ENCODE measurements at regions not wholly inside any gene's neighbourhood (a gene's known extent, or its start where the extent isn't known, plus 50 kb on each side); places are given as distances from the start of the nearest gene placed in this dataset.
A peak's percentile ranks its signal among the peaks of the same experiment; 100 is the strongest.

- WGBS (ENCODE audit: low lambda C conversion rate, missing lambda C conversion rate): 65% methylated on average over 3 of the region's 3 CpGs
- no peaks in the 10 kb centered on the region for H3K79me2 ChIP-seq
- no peaks in the 10 kb centered on the region for H3K9me3 ChIP-seq (ENCODE audit: low read depth)
- H3K27me3 ChIP-seq: no peaks in the 10 kb centered on the region
- TF ChIP-seq, protein P1, sequence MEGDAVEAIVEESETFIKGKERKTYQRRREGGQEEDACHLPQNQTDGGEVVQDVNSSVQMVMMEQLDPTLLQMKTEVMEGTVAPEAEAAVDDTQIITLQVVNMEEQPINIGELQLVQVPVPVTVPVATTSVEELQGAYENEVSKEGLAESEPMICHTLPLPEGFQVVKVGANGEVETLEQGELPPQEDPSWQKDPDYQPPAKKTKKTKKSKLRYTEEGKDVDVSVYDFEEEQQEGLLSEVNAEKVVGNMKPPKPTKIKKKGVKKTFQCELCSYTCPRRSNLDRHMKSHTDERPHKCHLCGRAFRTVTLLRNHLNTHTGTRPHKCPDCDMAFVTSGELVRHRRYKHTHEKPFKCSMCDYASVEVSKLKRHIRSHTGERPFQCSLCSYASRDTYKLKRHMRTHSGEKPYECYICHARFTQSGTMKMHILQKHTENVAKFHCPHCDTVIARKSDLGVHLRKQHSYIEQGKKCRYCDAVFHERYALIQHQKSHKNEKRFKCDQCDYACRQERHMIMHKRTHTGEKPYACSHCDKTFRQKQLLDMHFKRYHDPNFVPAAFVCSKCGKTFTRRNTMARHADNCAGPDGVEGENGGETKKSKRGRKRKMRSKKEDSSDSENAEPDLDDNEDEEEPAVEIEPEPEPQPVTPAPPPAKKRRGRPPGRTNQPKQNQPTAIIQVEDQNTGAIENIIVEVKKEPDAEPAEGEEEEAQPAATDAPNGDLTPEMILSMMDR (IDR thresholded peaks at IDR 0.05; ENCODE audit: poor library complexity): peak; percentile 4
- TF ChIP-seq EZH2 (IDR thresholded peaks at IDR 0.05; ENCODE audit: borderline replicate concordance) (no peak), EZH2phosphoT487 (IDR thresholded peaks at IDR 0.05; ENCODE audit: low read depth, severe bottlenecking, unreplicated experiment) (no peak)
- no peak for DNase-seq (ENCODE audit: low spot score)
- H4K20me1 ChIP-seq (ENCODE audit: insufficient read depth, poor library complexity, severe bottlenecking): no peaks in the 10 kb centered on the region
- H3K36me3 ChIP-seq (replicated peaks; ENCODE audit: insufficient read depth, low read depth): no peaks in the 10 kb centered on the region
- H3K4me1 ChIP-seq (ENCODE audit: insufficient read depth): no peaks in the 10 kb centered on the region
- H3K9me2 ChIP-seq (replicated peaks; ENCODE audit: insufficient read depth): no peaks in the 10 kb centered on the region
- no peak overlapping the region for H3K4me2 ChIP-seq
- H2AFZ ChIP-seq: no peak overlapping the region
- H3K27ac ChIP-seq: no peak overlapping the region
- no peak overlapping the region for H3K4me3 ChIP-seq
These were observed 750.8 kb downstream of the REEP3 start for GRCh38 chr10:64271983-64272382.

DNA sequence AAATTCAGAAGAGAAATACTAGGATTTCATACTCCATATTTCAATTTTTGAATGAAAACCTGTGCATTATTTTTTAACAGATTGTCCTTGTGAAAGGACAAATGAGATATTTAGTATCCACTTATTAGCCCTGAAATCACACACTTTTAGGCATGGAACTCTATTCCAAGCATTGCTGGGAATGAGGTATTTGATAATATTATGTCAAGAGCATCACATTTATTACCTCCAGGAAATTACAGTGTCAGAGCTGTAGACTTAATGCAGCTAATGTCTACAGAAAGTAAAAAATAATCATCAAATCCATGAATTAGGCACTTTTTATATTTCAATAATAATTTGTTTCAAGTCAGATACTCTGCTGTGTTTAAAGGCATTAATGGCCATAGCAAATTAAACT lies 753.8 kb downstream of the REEP3 start:
- Histone ChIP-seq H3K79me2 (no peaks in the 10 kb centered on the region), H3K4me1 (ENCODE audit: insufficient read depth) (no peaks in the 10 kb centered on the region), H2AFZ (no peak overlapping the region), H3K36me3 (replicated peaks; ENCODE audit: insufficient read depth, low read depth) (no peaks in the 10 kb centered on the region), H3K4me2 (no peak overlapping the region), H3K9me3 (ENCODE audit: low read depth) (no peaks in the 10 kb centered on the region), H3K27ac (no peak overlapping the region), H4K20me1 (ENCODE audit: insufficient read depth, poor library complexity, severe bottlenecking) (no peaks in the 10 kb centered on the region), H3K27me3 (no peaks in the 10 kb centered on the region), H3K4me3 (no peak overlapping the region), H3K9me2 (replicated peaks; ENCODE audit: insufficient read depth) (no peaks in the 10 kb centered on the region)
- TF ChIP-seq EZH2 (IDR thresholded peaks at IDR 0.05; ENCODE audit: borderline replicate concordance) (no peak), EZH2phosphoT487 (IDR thresholded peaks at IDR 0.05; ENCODE audit: low read depth, severe bottlenecking, unreplicated experiment) (no peak)
- TF ChIP-seq, protein P1 (IDR thresholded peaks at IDR 0.05; ENCODE audit: poor library complexity): no peak
- DNase-seq (ENCODE audit: low spot score): no peak

DNA sequence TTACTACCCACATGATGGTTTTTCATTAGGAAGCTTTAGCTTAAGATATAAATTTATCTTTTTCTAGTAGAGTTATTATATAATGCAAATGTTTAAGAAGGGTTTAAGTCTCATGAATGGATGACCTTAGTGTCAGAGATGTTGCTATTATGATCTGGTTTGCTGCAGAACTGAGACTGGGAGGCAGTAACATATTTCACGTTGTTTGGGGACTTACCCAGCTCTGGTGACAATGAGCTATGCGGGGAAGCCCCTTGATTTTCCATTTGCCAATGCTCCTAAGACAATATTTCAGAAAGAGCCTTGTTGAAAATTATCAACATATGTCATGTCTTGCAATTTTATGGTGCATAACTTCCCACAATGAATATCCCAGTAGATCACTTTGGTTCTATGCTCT lies 754.6 kb downstream of the REEP3 start:
- Histone ChIP-seq H4K20me1 (ENCODE audit: insufficient read depth, poor library complexity, severe bottlenecking) (no peaks in the 10 kb centered on the region), H3K79me2 (no peaks in the 10 kb centered on the region), H3K4me2 (no peak overlapping the region), H3K27me3 (no peaks in the 10 kb centered on the region), H3K9me2 (replicated peaks; ENCODE audit: insufficient read depth) (no peaks in the 10 kb centered on the region), H3K4me1 (ENCODE audit: insufficient read depth) (no peaks in the 10 kb centered on the region), H3K27ac (no peak overlapping the region), H2AFZ (no peak overlapping the region), H3K9me3 (ENCODE audit: low read depth) (no peaks in the 10 kb centered on the region), H3K4me3 (no peak overlapping the region), H3K36me3 (replicated peaks; ENCODE audit: insufficient read depth, low read depth) (no peaks in the 10 kb centered on the region)
- 82% methylated on average over 2 of the region's 2 CpGs for WGBS (ENCODE audit: low lambda C conversion rate, missing lambda C conversion rate)
- TF ChIP-seq EZH2phosphoT487 (IDR thresholded peaks at IDR 0.05; ENCODE audit: low read depth, severe bottlenecking, unreplicated experiment): no peak
- TF ChIP-seq, protein P1 (IDR thresholded peaks at IDR 0.05; ENCODE audit: poor library complexity): no peak
- no peak for TF ChIP-seq EZH2 (IDR thresholded peaks at IDR 0.05; ENCODE audit: borderline replicate concordance)
- DNase-seq (ENCODE audit: low spot score): no peak

DNA sequence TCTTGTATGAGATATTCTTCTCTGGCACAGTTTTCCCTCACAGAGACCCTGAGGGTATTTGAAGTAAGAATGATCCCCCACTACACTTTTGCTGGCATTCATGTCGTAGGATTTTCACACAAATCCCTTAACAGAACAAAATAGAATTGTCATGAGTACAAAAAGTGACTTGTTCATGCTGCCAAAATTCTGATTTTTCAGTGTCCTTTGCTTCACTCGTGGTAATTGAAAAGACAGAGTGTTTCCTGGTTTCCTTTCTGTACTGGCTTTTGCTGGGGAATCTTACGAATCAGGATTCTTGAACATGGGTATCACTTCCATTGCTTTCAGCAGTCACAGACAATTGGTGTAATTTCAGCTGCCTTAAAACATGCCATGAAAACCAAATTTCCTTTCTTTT lies 756.3 kb downstream of the REEP3 start:
- no peak for DNase-seq (ENCODE audit: low spot score)
- Histone ChIP-seq H3K36me3 (replicated peaks; ENCODE audit: insufficient read depth, low read depth) (no peaks in the 10 kb centered on the region), H3K4me2 (no peak overlapping the region), H4K20me1 (ENCODE audit: insufficient read depth, poor library complexity, severe bottlenecking) (no peaks in the 10 kb centered on the region), H3K4me1 (ENCODE audit: insufficient read depth) (no peaks in the 10 kb centered on the region), H2AFZ (no peak overlapping the region), H3K27ac (no peak overlapping the region), H3K9me2 (replicated peaks; ENCODE audit: insufficient read depth) (no peaks in the 10 kb centered on the region), H3K9me3 (ENCODE audit: low read depth) (no peaks in the 10 kb centered on the region), H3K79me2 (no peaks in the 10 kb centered on the region), H3K4me3 (no peak overlapping the region), H3K27me3 (no peaks in the 10 kb centered on the region)
- 90% methylated on average over 3 of the region's 3 CpGs for WGBS (ENCODE audit: low lambda C conversion rate, missing lambda C conversion rate)
- no peak for TF ChIP-seq EZH2 (IDR thresholded peaks at IDR 0.05; ENCODE audit: borderline replicate concordance)
- TF ChIP-seq, protein P1 (IDR thresholded peaks at IDR 0.05; ENCODE audit: poor library complexity): no peak
- no peak for TF ChIP-seq EZH2phosphoT487 (IDR thresholded peaks at IDR 0.05; ENCODE audit: low read depth, severe bottlenecking, unreplicated experiment)

Measured in hepatocyte (in vitro differentiated cells).